IMR-90 (cell line): ENCODE measurements at regions not wholly inside any gene's neighbourhood (a gene's known extent, or its start where the extent isn't known, plus 50 kb on each side); places are given as distances from the start of the nearest gene placed in this dataset.

Experiments used
- ATAC-seq: fragments of 200-7000 bp; cut with Tn5 transposase; 2 replicates; pipeline ENCODE4 v1.9.1; 2020; ENCODE audit warnings: low read depth, mild to moderate bottlenecking, moderate library complexity
- BruUV-seq: library from RNA; stranded (reverse); fragments of 400-500 nt; replicated peaks from 2 replicates; lab custom pipeline; 2021; lab: Mats Ljungman, UMichigan
- CTCF ChIA-PET: fragments of 300-600 bp; formaldehyde crosslinking; extraction: SDS; loops from one replicate; lab custom pipeline; 2021; ENCODE audit warnings: antibody characterized with exemption; lab: Yijun Ruan, JAX
- POLR2A ChIA-PET: fragments of 300-600 bp; sonication (Branson Sonifier 250); formaldehyde crosslinking; loops from one replicate; lab custom pipeline; 2022; ENCODE audit warnings: antibody characterized with exemption; ENCODE audit not compliant: unreplicated experiment; lab: Charles Lee
- DNase-seq: peaks from one replicate; pipeline ENCODE4 v3.0.0; 2013
- H2AFZ ChIP-seq: replicated peaks from 2 replicates; pipeline ENCODE3; 2013; ENCODE audit warnings: low read length, mild to moderate bottlenecking; ENCODE audit not compliant: poor library complexity
- H2AK5ac ChIP-seq: 2 replicates; pipeline ENCODE4 v1.6.1; 2013; ENCODE audit warnings: low read depth, low read length, inconsistent platforms
- H2AK9ac ChIP-seq: replicated peaks from 2 replicates; pipeline ENCODE3; 2013; ENCODE audit warnings: mild to moderate bottlenecking, low read depth, low read length, moderate library complexity; ENCODE audit not compliant: poor library complexity
- H2BK120ac ChIP-seq: 2 replicates; pipeline ENCODE4 v1.6.1; 2013; ENCODE audit warnings: low read depth, low read length, inconsistent platforms
- H2BK15ac ChIP-seq: 3 replicates; pipeline ENCODE4 v1.6.1; 2013; ENCODE audit warnings: low read depth, low read length, inconsistent platforms
- H2BK20ac ChIP-seq: 2 replicates; pipeline ENCODE4 v1.6.1; 2013; ENCODE audit warnings: low read depth, mild to moderate bottlenecking, inconsistent platforms, low read length, moderate library complexity
- H2BK5ac ChIP-seq: 2 replicates; pipeline ENCODE4 v1.6.1; 2013; ENCODE audit warnings: mild to moderate bottlenecking, low read depth, low read length, inconsistent platforms; ENCODE audit not compliant: poor library complexity, severe bottlenecking
- H3K14ac ChIP-seq: replicated peaks from 2 replicates; pipeline ENCODE4 v1.6.1; 2013; ENCODE audit warnings: low read depth, low read length, inconsistent platforms
- H3K18ac ChIP-seq: 2 replicates; pipeline ENCODE4 v1.6.1; 2013; ENCODE audit warnings: low read depth, low read length, control low read depth
- H3K23ac ChIP-seq: 2 replicates; pipeline ENCODE4 v1.6.1; 2013; ENCODE audit warnings: low read depth, low read length, inconsistent platforms
- H3K27ac ChIP-seq: 2 replicates; pipeline ENCODE4 v1.5.1; 2013; ENCODE audit warnings: mild to moderate bottlenecking, control low read depth, low read length; ENCODE audit not compliant: insufficient read depth
- H3K27me3 ChIP-seq: 2 replicates; pipeline ENCODE4 v1.6.1; 2013; ENCODE audit warnings: low read length; ENCODE audit not compliant: control insufficient read depth, insufficient read depth
- H3K36me3 ChIP-seq: 2 replicates; pipeline ENCODE4 v1.6.1; 2013; ENCODE audit warnings: low read length, mixed read lengths; ENCODE audit not compliant: control insufficient read depth, insufficient read depth
- H3K4ac ChIP-seq: 2 replicates; pipeline ENCODE4 v1.6.1; 2013; ENCODE audit warnings: low read depth, low read length, inconsistent platforms
- H3K4me1 ChIP-seq: 2 replicates; pipeline ENCODE4 v1.6.1; 2013; ENCODE audit warnings: low read length, mixed read lengths; ENCODE audit not compliant: control insufficient read depth, insufficient read depth
- H3K4me2 ChIP-seq: 2 replicates; pipeline ENCODE4 v1.6.1; 2013; ENCODE audit warnings: low read depth, mild to moderate bottlenecking, control low read depth, low read length, moderate library complexity
- H3K4me3 ChIP-seq: 2 replicates; pipeline ENCODE4 v1.5.1; 2013; ENCODE audit warnings: low read depth, mild to moderate bottlenecking, control low read depth, low read length, moderate library complexity; ENCODE audit not compliant: insufficient read depth
- H3K56ac ChIP-seq: 2 replicates; pipeline ENCODE4 v1.6.1; 2013; ENCODE audit warnings: low read length, inconsistent platforms; ENCODE audit not compliant: insufficient read depth; ENCODE audit errors: extremely low read depth
- H3K79me1 ChIP-seq, 2 experiments: 2 replicates each; pipeline ENCODE4 v1.6.1; 2013; ENCODE audit warnings: low read length in 2 of 2, inconsistent platforms in 1 of 2, low read depth in 1 of 2
- H3K9ac ChIP-seq: 2 replicates; pipeline ENCODE4 v1.6.1; 2013; ENCODE audit warnings: low read depth, low read length, control low read depth
- H3K9me1 ChIP-seq: 2 replicates; pipeline ENCODE4 v1.6.1; 2013; ENCODE audit warnings: low read length, inconsistent platforms; ENCODE audit not compliant: insufficient read depth
- H3K9me3 ChIP-seq: 2 replicates; pipeline ENCODE4 v1.6.1; 2013; ENCODE audit warnings: low read length; ENCODE audit not compliant: control insufficient read depth, insufficient read depth
- H4K20me1 ChIP-seq: 2 replicates; pipeline ENCODE4 v1.6.1; 2013; ENCODE audit warnings: low read length, inconsistent platforms; ENCODE audit not compliant: insufficient read depth
- H4K5ac ChIP-seq: 2 replicates; pipeline ENCODE4 v1.6.1; 2013; ENCODE audit warnings: mild to moderate bottlenecking, low read depth, low read length, control low read depth
- H4K8ac ChIP-seq, 2 experiments: 2 replicates each; pipeline ENCODE4 v1.6.1; 2013; ENCODE audit warnings: low read depth in 2 of 2, low read length in 2 of 2, control low read depth in 1 of 2, inconsistent platforms in 1 of 2
- H4K91ac ChIP-seq: 2 replicates; pipeline ENCODE4 v1.6.1; 2013; ENCODE audit warnings: low read depth, low read length, inconsistent platforms; ENCODE audit not compliant: insufficient read depth
- BHLHE40 ChIP-seq: fragments of 150-350 bp; IDR thresholded peaks from 2 replicates; pipeline ENCODE4 v1.6.1; 2016; ENCODE audit warnings: mild to moderate bottlenecking, low read depth, low read length
- CEBPB ChIP-seq: IDR thresholded peaks from 2 replicates; pipeline ENCODE4 v1.6.1; 2012; ENCODE audit warnings: low read depth, low read length, improper control_type of control experiment
- CHD1 ChIP-seq: IDR thresholded peaks from 2 replicates; pipeline ENCODE4 v1.6.1; 2012; ENCODE audit warnings: low read depth, low read length, improper control_type of control experiment
- FOS ChIP-seq: fragments of 150-350 bp; IDR thresholded peaks from 2 replicates; pipeline ENCODE4 v1.6.1; 2016; ENCODE audit warnings: low read depth, low read length
- MAFK ChIP-seq: IDR thresholded peaks from 2 replicates; pipeline ENCODE4 v1.6.1; 2012; ENCODE audit warnings: low read depth, low read length, improper control_type of control experiment
- MAZ ChIP-seq: IDR thresholded peaks from 2 replicates; pipeline ENCODE4 v1.6.1; 2012; ENCODE audit warnings: low read depth, mild to moderate bottlenecking, low read length, improper control_type of control experiment, moderate library complexity, borderline replicate concordance
- MXI1 ChIP-seq: IDR thresholded peaks from 2 replicates; pipeline ENCODE4 v1.6.1; 2012; ENCODE audit warnings: low read depth, mild to moderate bottlenecking, low read length, moderate library complexity, borderline replicate concordance
- NFE2L2 ChIP-seq: fragments of 150-350 bp; IDR thresholded peaks from 2 replicates; pipeline ENCODE4 v1.6.1; 2016; ENCODE audit warnings: low read depth, mild to moderate bottlenecking, low read length
- POLR2A ChIP-seq: IDR thresholded peaks from 2 replicates; pipeline ENCODE4 v1.6.1; 2012; ENCODE audit warnings: mild to moderate bottlenecking, low read depth, low read length
- RAD21 ChIP-seq: IDR thresholded peaks from 2 replicates; pipeline ENCODE4 v1.6.1; 2012; ENCODE audit warnings: low read length, improper control_type of control experiment
- RCOR1 ChIP-seq: IDR thresholded peaks from 2 replicates; pipeline ENCODE4 v1.6.1; 2012; ENCODE audit warnings: mild to moderate bottlenecking, low read length, improper control_type of control experiment; ENCODE audit not compliant: insufficient replicate concordance
- RFX5 ChIP-seq: IDR thresholded peaks from 2 replicates; pipeline ENCODE4 v1.8.0; 2012; ENCODE audit warnings: low read depth, mild to moderate bottlenecking, low read length, moderate library complexity
- SMC3 ChIP-seq: fragments of 150-350 bp; IDR thresholded peaks from 2 replicates; pipeline ENCODE4 v1.6.1; 2016; ENCODE audit warnings: low read depth, mild to moderate bottlenecking, antibody characterized with exemption, low read length, moderate library complexity
- WGBS, 2 experiments: methylation state at CpG; one replicate each; pipeline versions ENCODE4 v1.1.5 to v1.1.7; 2013; ENCODE audit warnings: missing lambda C conversion rate in 2 of 2; ENCODE audit not compliant: insufficient read length in 1 of 2; ENCODE audit errors: extremely low coverage in 2 of 2; 5-methylcytosine and 5-hydroxymethylcytosine counted together
- dilution Hi-C: fragments of 300-500 bp; cut with HindIII; formaldehyde crosslinking; loops from one replicate; pipeline ENCODE4 v1.14.3; 2018; ENCODE audit warnings: low sequenced_read_pairs; ENCODE audit not compliant: unreplicated experiment
- in situ Hi-C: fragments of 300-500 bp; cut with MboI; formaldehyde crosslinking; loops from 3 replicates; pipeline ENCODE4 v1.14.3; 2019; ENCODE audit warnings: low sequenced_read_pairs, inconsistent platforms, mixed read lengths
- intact Hi-C: fragments of 100-400 bp; cut with micrococcal nuclease; formaldehyde crosslinking; loops from 2 replicates; pipeline ENCODE4 v1.10.0; 2022
- TF ChIP-seq, protein P1 (sequence below): fragments of 150-350 bp; IDR thresholded peaks from 2 replicates; pipeline ENCODE4 v1.6.1; 2016; ENCODE audit warnings: low read depth, mild to moderate bottlenecking, low read length, moderate library complexity, borderline replicate concordance
- TF ChIP-seq, protein P2 (sequence below): conservative IDR thresholded peaks from 2 replicates; pipeline ENCODE4 v1.5.1; 2012; ENCODE audit warnings: mild to moderate bottlenecking, low read depth, low read length, improper control_type of control experiment
- TF ChIP-seq, protein P3 (sequence below): fragments of 150-350 bp; IDR thresholded peaks from 2 replicates; pipeline ENCODE4 v1.6.1; 2017; ENCODE audit warnings: mild to moderate bottlenecking, antibody characterized with exemption, low read length, low read depth

DNA sequence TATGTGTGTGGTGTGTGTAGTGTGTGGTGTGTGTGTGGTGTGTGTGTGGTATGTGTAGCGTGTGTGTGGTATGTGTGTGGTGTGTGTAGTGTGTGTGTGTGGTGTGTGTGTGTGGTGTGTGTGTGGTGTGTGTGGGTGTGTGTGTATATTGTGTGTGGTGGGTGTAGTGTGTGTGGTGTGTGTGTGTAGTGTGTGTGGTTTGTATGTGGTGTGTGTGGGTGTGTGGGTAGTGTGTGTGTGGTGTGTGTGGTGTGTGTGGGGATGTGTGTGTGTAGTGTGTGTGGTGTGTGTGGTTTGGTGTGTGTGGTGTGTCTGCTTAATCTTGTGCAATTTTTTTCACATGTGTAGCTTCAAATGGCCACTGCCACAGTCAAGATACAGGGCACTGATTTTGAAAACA, 94.5 kb downstream of the CPZ start:
- POLR2A ChIA-PET, result no interaction called here
- BruUV-seq, result no TSS peak
- in situ Hi-C loops, result no loop called here

More for the DNA sequence above, 94.5 kb downstream of the CPZ start:
- H4K91ac ChIP-seq, result no peak overlapping the region
- no peak overlapping the region for H3K18ac ChIP-seq
- no peak overlapping the region for H2BK120ac ChIP-seq
- H3K27me3 ChIP-seq, result peaks cover 3% of the 10 kb centered on the region; the same call in 1 of the 2 replicates
- DNase-seq (no peak), ATAC-seq (no peak)
- no peaks in the 10 kb centered on the region for H3K9me1 ChIP-seq
- no peak overlapping the region for H2AK9ac ChIP-seq
- no peaks in the 10 kb centered on the region for H4K20me1 ChIP-seq
- H2BK5ac ChIP-seq, result peak overlapping the region; percentile 93
- WGBS, 2 experiments, result 40% methylated on average over 1 of the region's 1 CpG; no CpG with 5 or more reads in 1 of the 2 experiments
- no peak overlapping the region for H3K14ac ChIP-seq
- H3K56ac ChIP-seq, result no peak overlapping the region
- no peak overlapping the region for H4K8ac ChIP-seq
- no peaks in the 10 kb centered on the region for H3K36me3 ChIP-seq
- dilution Hi-C loops (no loop called here), intact Hi-C loops (no loop called here)
- H3K9ac ChIP-seq, result no peak overlapping the region
- no peak overlapping the region for H3K4me3 ChIP-seq
- no peak overlapping the region for H3K4ac ChIP-seq
- H4K5ac ChIP-seq, result no peak overlapping the region
- H3K9me3 ChIP-seq, result no peaks in the 10 kb centered on the region
- no peak overlapping the region for H2BK15ac ChIP-seq
- H3K23ac ChIP-seq, result no peak overlapping the region
- H2AFZ ChIP-seq, result no peak overlapping the region
- no peak overlapping the region for H3K27ac ChIP-seq
- no peaks in the 10 kb centered on the region for H3K4me1 ChIP-seq
- no peak overlapping the region for H3K4me2 ChIP-seq
- CTCF ChIA-PET, result interaction anchor here (0.6 kb wide), 1 partner anchor 110 kb away, joined by 3 read pairs; no protein-coding TSS in a partner anchor
- no peak overlapping the region for H2BK20ac ChIP-seq
- TF ChIP-seq BHLHE40, result no peak
- TF ChIP-seq, protein P1, sequence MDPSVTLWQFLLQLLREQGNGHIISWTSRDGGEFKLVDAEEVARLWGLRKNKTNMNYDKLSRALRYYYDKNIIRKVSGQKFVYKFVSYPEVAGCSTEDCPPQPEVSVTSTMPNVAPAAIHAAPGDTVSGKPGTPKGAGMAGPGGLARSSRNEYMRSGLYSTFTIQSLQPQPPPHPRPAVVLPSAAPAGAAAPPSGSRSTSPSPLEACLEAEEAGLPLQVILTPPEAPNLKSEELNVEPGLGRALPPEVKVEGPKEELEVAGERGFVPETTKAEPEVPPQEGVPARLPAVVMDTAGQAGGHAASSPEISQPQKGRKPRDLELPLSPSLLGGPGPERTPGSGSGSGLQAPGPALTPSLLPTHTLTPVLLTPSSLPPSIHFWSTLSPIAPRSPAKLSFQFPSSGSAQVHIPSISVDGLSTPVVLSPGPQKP, result no peak
- TF ChIP-seq, protein P2, sequence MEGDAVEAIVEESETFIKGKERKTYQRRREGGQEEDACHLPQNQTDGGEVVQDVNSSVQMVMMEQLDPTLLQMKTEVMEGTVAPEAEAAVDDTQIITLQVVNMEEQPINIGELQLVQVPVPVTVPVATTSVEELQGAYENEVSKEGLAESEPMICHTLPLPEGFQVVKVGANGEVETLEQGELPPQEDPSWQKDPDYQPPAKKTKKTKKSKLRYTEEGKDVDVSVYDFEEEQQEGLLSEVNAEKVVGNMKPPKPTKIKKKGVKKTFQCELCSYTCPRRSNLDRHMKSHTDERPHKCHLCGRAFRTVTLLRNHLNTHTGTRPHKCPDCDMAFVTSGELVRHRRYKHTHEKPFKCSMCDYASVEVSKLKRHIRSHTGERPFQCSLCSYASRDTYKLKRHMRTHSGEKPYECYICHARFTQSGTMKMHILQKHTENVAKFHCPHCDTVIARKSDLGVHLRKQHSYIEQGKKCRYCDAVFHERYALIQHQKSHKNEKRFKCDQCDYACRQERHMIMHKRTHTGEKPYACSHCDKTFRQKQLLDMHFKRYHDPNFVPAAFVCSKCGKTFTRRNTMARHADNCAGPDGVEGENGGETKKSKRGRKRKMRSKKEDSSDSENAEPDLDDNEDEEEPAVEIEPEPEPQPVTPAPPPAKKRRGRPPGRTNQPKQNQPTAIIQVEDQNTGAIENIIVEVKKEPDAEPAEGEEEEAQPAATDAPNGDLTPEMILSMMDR, result no peak
- no peak for TF ChIP-seq MAZ
- TF ChIP-seq POLR2A, result no peak
- no peak for TF ChIP-seq CHD1
- no peak for TF ChIP-seq RCOR1
- no peak for TF ChIP-seq RFX5
- TF ChIP-seq, protein P3, sequence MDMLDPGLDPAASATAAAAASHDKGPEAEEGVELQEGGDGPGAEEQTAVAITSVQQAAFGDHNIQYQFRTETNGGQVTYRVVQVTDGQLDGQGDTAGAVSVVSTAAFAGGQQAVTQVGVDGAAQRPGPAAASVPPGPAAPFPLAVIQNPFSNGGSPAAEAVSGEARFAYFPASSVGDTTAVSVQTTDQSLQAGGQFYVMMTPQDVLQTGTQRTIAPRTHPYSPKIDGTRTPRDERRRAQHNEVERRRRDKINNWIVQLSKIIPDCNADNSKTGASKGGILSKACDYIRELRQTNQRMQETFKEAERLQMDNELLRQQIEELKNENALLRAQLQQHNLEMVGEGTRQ, result no peak
- TF ChIP-seq RAD21, result no peak
- no peak for TF ChIP-seq FOS
- TF ChIP-seq CEBPB, result no peak
- no peak for TF ChIP-seq MXI1
- no peak for TF ChIP-seq SMC3
- TF ChIP-seq NFE2L2, result no peak
- no peak for TF ChIP-seq MAFK
- H2AK5ac ChIP-seq, result no peak overlapping the region
- no peaks in the 10 kb centered on the region for H3K79me1 ChIP-seq
